Activated CD4-positive, CD25-positive, alpha-beta regulatory T cell treated with anti-CD3 and anti-CD28 coated beads, Interleukin-2, amount 50 U/mL, for 72 hours (primary cell): ENCODE measurements at regions not wholly inside any gene's neighbourhood (a gene's known extent, or its start where the extent isn't known, plus 50 kb on each side); places are given as distances from the start of the nearest gene placed in this dataset.

Source experiments
- DNase-seq: peaks from one replicate; pipeline ENCODE4 v3.0.0; 2021

DNA sequence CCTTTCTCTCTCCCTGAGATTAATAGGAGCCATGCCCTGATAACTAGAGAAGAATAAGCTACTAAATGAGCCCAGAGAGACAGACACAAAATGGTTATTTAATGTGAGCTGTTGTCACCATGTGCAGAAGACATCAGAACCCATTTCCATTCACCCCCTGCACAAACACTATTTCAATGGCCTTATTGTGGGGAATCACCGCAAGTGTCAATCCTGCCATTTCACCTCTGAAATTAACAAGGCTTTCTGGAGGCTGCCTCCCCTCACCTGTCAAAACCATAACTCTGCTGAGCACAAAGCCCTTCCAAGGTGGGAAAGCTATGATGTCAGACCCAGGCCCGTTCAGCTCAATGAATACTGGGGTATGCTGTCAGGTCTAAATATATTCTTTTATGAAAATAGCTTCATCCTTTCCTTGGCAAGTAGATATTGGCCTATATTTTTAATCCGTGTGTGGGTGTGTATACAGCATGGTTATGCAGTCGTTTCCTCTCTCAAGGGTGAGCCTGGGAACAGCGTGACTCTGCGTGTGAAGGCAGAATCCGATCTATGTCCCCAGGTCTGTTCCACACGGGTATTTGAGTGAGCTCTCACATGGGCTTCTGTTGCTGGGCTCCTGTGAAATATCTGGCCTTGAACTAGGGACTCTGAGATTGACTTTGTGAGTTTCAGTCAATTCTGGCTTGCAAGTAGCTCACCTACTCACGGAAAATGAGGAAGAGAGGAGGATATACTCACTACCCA, 266.3 kb downstream of the FBXW7 start:
- DNase-seq, result no peak

DNA sequence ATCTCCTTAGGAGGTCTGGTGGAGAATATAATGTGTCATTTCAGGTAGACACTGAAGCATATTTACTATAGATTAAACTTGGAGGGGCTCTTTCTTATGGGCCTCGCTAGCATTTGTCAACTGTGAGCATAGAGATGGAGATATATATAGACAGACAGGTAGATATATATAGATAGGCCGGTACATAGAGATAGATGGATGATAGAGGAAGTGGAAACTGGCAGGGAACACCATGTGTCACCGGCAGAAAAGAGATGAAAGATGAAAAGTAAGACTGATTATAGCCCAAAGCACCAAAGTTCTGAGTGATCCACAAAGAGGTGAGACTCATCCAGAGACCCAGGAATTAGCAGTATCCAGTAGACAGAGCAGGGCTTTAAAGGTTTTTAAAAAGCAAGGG, 268.1 kb downstream of the FBXW7 start:
- DNase-seq, result no peak

DNA sequence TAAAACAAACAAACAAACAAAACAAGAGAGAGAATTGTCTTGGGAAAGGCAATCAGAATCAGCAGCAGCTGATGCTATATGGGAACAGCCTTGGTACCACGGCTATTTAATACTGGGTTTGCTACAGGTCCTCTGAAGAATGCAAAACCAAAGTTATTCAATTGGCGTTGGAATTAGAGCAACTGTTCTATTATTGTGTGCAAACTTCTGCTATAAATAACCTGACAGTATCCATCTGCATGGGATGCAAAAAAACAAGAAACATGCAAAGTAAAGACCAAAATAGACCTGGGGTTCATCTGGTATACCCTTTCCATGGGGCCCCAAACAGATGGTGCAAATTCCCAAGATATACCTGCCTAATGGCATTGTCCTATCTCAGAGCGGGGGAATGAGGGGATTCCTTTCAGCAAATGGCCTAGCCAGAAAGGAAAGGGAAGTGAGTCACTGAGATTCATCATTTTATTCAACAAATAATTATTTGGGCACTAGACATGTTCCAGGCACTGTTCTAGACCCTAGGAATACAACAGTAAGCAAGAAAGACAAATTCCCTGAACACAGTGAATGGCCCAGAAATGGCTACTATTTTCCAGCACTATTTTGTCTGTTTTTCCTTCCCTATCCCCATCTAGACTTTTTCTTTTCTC, 268.9 kb downstream of the FBXW7 start:
- no peak for DNase-seq

DNA sequence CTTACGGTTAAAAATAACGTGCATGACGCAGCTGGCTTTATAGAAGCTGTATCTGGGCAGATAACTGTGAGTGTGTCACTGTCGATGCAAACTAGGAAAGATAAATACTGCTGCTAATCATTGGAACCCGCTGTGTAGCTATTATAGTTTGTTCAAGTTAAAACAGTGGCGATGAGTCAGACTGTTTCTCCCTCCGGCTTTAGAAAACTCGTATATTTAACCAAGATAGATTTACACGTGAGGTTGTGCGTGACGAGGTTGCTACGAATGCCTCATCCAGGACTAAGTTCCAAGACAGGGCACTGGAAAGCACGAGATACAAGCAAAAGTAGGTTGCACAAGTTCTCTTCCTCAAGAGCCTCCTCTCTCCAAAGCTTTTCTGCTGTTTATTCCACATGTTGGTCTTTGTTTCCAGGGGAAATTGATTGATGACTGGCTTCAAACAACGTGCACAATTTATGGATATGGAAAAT, 270.7 kb downstream of the FBXW7 start:
- DNase-seq, result no peak

DNA sequence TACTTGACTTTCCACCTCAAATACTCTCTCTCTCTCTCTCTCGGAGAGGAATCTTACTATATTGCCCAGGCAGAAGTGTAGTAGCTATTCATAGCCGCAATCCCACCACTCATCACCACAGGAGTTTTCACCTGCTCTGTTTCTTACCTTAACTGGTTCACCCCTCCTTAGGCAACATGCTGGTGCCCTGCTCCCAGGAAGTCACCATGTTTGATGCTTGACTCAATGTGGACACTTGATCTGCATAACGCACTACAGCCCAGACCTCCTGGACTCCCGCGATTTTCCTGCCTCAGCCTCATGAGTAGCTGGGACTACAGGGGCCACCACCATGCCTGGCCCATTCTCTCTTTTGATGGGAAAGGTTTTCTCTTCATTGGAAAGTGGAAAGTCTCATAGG, 271.8 kb downstream of the FBXW7 start:
- DNase-seq, result no peak

DNA sequence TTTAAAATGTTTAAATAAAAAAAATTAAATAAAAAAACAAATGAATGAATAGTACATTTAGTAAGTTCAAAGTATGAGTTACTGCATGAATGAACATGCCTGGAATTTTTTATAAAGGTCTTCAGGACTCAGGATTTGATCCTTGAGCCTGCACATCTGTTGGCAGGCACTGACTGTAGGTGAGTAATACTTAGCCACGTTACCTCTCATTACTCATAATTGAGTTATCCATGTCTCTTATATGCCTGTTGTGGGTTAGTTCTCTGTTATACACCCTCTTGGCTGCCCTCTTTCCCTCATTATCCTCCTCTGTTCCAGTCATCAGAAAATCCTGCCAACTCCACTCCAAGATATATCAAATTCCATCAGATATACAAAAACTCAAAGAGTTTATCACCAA, 276.0 kb downstream of the FBXW7 start:
- no peak for DNase-seq

DNA sequence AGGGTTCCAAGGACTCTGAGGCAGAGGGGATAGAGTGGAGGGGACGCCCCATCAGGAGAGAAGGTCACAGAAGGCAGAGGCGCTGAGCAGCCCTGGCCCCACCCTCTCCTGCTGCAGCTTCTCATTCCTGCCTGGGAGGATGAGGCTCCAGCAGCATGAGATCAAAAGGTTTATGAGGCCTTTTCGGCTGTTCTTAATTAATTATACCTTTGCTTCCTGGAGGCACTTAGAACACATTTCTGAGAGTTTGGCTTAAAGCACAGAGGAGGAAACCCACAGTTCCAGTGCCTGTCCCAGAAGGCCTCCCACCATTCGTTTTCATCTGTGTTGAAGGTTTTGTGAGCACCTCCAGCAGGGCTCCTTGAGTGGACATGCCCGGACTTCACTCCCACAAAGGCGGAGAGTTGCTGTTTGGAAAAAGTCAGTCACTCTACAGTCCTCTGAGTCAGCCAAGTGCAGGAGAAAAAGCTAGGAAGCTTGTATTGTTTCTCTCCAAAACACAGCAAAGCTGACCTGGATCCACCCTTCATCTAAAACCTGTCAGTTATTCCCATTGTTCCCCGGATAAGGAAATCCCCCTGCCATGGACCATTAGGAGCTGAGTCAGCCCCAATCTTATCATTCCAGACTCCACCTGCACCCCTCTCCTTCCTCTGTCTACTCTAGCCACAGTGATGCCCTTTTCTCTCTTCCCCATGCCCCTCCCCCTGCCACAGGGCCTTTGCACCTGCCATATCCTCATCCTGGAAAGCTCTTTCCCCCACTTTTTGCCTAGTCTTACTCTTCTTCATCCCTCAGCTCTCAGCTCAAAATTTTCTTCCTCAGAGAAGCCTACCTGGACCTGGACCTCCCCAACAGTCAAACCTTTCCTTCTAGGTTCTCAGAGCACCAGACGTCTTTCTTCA, 276.8 kb downstream of the FBXW7 start:
- no peak for DNase-seq

DNA sequence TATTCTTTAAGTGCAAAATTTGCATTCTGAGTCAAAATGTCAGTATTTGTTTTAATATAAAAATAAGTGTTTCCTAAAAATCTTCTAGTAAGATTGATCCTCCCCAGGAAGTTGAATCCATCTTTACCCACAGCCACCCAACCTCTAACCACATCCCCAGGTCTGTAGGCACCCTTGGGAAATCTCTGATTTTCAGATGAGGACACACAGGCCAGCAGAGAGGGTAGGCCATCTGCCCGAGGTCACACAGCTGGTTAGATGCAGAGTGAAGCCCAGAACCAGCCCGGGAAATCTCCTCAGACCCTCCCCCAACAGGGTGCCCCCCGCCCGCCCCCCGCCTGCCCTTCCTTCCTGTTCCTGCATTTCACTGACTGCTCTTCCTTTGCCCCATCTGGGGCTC, 277.5 kb downstream of the FBXW7 start:
- DNase-seq, result no peak

DNA sequence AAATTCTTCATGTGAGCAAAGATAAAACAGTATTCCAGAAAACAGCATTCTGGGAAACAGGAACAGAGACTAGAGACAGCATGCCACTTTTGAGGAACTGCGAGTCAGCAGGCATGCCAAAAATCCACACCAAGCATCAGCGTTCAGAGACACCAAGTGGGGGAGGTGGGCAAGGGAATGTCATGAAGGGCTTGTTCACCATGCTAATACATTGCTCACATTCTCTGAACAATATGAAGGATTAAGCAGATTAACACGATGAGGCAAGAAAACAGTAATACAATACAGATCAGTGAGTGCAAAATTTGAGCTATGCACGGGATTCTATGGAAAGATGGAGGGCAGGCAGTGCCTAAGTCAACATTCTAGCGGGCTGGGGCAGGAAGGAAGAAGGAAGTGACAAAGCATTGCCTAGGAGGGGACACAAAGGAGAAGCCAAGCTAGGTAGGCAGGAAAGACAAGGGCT, 278.3 kb downstream of the FBXW7 start:
- DNase-seq, result no peak

DNA sequence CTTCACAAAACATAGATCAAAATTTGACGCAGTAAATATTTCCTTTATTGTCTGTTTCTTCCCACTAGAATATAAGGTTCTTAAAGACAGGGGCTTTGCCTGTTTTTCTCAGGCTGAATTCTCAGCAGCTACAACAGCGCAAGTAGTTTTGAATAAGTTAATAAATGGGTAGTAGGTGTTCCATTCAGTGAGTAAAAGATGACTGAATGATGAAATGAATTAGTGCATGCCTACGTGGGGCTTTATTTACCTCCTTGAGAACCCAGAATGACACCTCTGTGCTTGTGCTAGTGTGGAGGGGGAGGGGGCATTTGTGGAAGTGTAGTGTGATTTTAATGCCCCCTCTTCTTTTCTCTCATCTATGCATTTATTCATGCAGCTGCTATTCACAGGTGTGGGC, 278.9 kb downstream of the FBXW7 start:
- no peak for DNase-seq

DNA sequence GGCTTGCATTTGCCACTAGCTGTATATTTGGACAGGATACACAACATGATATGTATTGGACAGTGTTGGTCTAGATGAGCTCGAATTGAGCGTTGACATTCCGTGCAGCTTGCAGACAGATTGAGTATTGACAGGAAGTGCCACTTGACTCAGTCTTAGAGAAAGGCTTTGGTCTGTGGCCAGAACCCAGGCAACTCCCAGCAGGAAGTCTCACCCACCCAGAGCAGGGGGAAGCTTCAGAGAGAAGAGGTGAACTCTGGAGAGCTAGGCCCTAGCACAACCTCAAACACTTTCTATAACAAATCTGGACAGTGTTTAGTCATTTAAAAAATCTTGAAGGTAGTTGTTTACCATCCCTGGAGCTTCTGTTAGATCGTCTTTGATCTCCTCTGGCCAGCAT, 280.5 kb downstream of the FBXW7 start:
- DNase-seq, result peak; percentile 36

DNA sequence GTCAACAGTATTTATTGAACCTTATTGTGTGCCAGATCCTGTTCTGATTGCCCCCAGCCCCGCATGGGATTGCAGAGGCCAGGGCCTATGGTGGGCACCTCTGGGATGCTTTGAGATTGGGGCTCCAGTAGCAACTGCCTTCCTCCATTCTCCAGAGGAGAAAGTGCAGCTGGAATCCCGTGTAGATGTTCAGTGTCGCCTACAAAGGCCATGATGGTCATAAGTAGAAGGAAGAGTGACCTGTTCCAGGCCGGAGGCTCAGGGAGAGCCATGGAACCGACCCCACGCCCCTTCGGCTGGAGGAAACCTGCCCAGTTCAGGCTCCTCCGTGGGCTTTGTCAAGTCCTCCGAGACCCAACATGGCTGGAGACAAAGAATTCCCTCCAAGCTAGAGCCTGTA, 287.5 kb downstream of the FBXW7 start:
- no peak for DNase-seq

DNA sequence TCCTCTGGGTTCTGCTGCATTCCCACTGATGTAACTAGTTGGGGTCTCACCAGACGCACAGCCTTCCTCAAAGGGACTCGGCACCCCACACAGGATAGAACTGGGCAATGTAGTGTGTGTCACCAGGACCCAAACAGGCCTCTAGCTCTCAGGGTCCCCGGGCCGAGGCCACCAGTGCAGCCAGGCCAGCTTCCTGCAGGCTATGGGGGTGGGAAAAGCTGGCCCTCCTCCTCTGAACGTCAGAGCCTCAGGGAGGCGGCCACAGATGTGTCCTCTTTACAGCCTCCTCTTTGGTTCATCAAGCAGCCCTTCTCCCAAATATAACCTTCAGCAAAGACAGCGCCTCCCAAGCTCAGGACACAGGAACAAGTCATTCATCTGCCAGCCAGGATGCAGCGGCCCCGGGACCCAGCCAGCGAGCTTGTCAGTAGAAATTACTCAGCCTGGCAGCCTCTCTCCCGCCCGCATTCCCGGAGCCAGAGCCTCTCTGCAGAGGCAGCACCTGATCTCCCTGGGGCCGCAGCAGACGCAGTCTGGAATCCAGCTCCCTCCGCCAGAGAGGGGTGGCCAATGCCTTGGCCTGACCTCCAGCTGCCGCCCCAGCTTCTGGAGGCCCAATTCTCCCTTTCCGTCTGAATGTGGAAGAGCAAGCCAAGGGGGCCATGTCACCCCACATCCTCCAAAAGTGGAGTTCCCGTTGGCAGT, 288.5 kb downstream of the FBXW7 start:
- DNase-seq, result no peak

DNA sequence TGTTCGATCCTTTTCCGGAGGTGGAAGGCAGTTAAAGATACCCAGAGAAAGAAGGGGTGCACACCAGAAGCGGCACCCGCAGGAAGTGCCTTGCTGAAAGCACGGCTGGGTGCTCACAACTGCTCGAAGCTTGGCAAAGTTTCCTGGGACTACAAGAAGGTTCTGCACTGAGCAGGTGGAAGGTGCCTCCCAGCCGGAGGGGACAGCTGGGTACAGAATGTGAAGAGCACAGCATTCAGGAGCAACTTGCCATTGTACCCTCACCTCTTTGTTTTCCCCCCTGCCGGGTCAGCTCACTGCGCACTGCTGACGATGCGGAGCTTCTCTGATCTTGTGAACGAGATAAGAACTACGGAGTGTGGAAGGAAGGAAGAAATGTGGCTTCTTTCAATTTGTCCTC, 289.2 kb downstream of the FBXW7 start:
- DNase-seq, result no peak

DNA sequence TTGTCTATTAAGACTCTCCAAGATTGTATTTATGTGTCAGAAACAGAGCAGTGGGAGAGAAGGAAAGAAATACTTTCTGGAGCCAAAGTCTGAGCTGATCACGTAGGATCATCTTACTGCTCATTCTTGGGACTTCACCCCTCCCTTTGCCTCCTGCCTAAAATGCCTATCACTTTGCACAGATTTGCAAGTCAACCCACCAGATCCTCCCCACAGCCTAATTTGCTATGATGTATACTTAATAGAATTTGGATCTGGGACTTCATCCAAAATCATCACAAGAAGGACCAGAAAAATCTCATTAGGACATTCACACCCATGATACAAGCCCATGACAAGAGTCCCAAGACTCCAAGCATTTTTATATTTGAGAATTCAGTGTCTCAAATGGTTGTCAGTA, 290.2 kb downstream of the FBXW7 start:
- DNase-seq, result no peak

DNA sequence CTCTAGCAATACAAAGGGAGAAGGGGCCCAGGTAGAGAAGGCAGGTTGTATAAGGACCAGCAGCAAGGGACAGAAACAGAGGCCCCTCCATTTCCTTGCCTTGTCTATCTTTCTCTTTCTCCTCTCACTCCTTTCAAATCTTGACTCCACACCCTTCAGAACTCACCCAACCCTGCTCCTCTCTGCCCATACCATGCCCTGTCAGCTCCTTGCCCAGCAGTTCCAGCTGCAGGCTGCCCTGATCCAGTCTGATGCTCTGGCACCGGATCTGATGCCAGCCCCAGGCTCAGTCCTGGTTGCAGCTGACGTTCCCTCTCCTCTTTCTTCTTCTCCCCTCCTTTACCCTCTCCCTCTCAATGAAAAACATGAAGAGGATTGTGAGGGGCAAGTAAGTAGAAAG, 291.2 kb downstream of the FBXW7 start:
- DNase-seq, result no peak

DNA sequence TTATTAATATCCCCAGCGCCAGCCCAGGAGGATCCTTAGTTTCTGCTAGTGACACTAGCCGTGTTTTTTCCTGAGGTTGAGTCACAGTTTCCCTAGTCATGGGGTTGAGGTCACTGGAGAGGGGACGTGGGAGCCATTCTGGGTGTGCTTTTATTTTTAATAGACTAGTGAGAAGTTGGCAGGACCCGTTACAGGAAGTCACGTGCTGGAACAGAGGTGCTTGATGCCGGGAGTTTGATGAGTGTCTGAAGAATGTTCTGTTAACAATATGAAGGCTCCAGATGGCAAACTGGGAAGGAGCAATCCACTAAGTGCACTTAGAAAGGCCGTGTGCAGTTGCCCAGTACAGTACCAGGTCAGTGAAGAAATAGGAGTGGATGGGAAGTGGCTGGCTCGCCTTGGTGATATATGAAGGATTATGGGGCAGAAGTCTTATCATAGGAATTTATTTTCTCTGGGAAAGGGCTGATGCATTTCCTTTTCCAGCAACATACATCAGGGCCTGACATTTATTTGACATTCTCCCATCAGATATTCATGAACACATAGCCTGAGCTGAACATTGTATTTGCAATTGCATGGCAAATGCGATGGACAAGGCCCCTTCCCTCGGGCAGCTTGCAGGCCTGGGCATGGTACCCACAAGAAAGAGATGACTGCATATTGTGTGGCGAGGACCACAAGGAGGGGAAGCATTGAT, 291.8 kb downstream of the FBXW7 start:
- no peak for DNase-seq

DNA sequence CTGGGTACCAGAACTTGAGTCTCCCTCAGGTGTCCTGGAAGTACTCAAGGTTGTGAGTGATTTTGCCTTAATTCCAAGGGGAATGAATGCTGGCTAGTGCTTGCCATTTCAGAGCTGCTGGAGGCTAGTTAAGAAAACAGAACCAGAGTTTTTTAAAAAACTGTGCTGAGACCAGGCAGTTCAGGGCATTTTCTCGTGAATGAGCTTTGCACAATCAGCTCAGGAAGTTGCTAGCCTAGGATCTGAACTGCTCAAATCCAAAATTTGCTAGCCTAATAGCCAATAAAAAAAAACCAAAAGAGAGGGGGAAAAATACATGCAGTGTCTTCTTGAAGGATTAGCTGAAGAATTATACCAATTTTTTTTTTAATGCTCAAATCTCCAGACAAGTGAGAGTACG, 292.7 kb downstream of the FBXW7 start:
- DNase-seq, result no peak

DNA sequence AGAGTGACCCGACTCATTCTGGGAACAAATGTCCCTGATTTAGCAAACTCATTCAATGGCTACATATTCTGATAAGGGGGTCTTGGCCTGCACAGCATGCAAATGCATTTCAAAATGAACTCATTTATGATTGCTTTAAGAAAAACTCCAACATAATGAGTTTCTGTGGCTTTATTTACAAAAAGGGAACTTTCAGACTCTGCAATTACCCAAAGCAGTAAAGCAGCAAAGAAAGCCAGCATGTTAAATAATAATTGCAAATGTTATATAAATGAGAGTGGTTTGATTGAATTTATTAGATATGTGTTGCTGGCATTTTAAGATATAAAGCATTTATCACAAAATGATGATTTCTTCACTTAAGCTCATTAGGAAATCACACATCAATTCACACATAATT, 295.7 kb downstream of the FBXW7 start:
- no peak for DNase-seq

DNA sequence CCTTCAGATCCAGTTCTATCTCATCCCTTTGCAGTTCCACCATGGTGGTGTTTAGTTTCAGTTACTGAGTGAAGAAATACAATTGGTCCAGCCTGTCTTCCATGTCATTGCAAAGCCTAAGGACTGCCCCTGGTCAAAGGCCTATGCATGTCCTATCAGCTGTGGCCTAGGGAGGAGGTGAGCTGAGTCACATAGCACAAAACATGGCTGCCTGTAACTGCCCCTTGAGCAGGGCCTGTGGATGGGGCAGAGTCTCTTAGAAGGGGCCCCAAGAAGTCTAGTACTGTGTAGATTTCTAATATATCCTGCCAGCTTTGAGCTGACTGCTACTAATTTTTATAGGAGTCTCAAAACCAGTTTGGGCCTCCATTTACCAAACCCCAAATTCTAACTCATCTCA, 296.7 kb downstream of the FBXW7 start:
- DNase-seq, result no peak

DNA sequence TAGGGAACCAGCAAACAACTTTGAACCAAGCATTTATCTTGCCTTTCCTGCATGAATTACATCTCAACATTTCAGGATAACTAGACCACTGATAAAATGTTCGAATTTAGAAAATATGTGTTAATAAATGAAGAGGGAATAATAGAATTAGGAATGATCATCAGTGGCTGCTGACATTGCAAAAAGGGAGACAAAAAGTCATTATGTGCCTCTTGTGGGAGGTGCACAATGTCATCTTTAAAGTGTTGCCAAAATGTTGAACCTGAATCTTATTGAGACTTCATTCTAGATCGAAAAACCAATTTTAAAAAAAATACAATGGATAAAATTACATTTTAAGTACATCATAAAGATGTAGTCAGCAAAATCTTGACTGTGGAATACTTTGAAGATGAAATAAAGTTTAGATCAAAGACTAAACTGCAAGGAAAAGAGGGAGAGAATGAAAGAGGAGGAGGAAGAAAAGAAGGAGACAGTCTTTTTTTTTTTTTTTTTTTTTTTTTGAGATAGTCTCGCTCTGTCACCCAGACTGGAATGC, 299.3 kb downstream of the FBXW7 start:
- DNase-seq, result no peak

DNA sequence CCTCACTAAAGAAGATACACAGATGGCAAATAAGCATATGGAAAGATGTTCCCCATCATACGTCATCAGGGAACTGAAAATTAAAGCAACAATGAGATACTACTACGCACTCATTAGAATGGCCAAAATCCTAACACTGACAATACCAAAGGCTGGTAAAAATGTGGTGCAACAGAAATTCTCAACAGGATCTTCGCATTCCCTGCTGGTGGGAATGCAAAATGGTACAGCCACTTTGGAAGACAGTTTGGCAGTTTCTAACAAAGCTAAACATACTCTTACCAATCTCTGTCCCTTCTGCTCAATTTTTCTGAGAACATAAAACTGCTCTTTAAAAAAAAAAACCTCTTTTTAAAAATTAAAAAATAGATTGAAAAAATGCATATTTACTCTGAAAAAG, 300.2 kb downstream of the FBXW7 start:
- no peak for DNase-seq
